HUES6 (cell line): ENCODE measurements at regions not wholly inside any gene's neighbourhood (a gene's known extent, or its start where the extent isn't known, plus 50 kb on each side); places are given as distances from the start of the nearest gene placed in this dataset.
"Not testable (repeated sequence)": the region's sequence is repeated elsewhere in the genome, so short reads cannot be mapped to it uniquely, and the experiment has no call there.

Experiments
- H3K27ac ChIP-seq: 2 replicates; pipeline ENCODE4 v1.7.0; 2013; ENCODE audit warnings: low read depth, mild to moderate bottlenecking, low read length, inconsistent platforms
- H3K27me3 ChIP-seq: 2 replicates; pipeline ENCODE4 v1.6.1; 2013; ENCODE audit warnings: low read length; ENCODE audit not compliant: control insufficient read depth, insufficient read depth
- H3K36me3 ChIP-seq: 2 replicates; pipeline ENCODE4 v1.6.1; 2013; ENCODE audit warnings: low read length; ENCODE audit not compliant: control insufficient read depth, insufficient read depth
- H3K4me1 ChIP-seq: 2 replicates; pipeline ENCODE4 v1.6.1; 2013; ENCODE audit warnings: low read length; ENCODE audit not compliant: control insufficient read depth, insufficient read depth
- H3K4me3 ChIP-seq: 2 replicates; pipeline ENCODE4 v1.5.1; 2013; ENCODE audit warnings: low read depth, low read length
- H3K9ac ChIP-seq: one replicate; pipeline ENCODE4 v1.6.1; 2013; ENCODE audit warnings: mild to moderate bottlenecking, low read length
- H3K9me3 ChIP-seq: 2 replicates; pipeline ENCODE4 v1.6.1; 2013; ENCODE audit warnings: low read depth, low read length; ENCODE audit not compliant: control insufficient read depth, insufficient read depth

DNA sequence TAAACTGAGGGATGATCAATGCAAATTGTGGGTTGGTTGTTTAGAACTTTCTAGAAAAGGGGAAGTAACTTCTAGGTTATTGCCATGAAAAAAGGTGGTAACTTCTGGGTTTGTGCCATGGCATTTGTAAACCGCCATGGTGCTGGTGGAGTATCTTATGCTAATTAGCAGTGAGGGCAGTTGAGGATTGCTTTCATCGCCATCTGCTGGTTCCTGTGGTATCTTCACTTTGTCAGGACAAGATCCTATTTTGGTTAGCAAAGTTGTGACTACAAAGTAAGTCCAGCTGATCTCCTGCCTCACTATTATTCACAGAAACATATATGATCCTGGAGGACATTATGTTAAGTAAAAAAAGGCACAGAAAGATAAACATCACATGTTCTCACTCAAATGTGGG is 1332.3 kb downstream of the CDH11 start:
- Histone ChIP-seq H3K4me3 (no peak overlapping the region), H3K9ac (no peak overlapping the region), H3K27me3 (no peaks in the 10 kb centered on the region), H3K27ac (no peak overlapping the region), H3K4me1 (no peaks in the 10 kb centered on the region), H3K36me3 (no peaks in the 10 kb centered on the region), H3K9me3 (peaks cover 46% of the 10 kb centered on the region)

DNA sequence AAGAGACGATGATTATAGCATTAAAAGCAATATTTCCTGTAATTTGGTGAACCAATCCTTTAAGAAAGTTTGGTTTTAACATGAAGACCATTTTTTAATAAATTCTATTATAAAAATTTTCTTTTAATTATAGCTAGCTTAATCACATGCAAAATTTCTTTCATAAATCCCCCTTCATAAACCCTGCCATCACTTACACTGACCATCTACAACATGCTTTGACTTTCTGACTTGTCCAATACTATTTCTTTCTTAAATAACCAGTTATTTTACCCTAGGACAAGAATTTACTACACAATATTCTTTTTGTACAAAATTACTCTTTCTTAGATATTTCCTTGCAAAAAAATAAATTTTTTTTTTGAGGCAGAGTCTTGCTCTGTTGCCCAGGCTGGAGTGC is 1334.8 kb downstream of the CDH11 start:
- peaks cover 53% of the 10 kb centered on the region for H3K9me3 ChIP-seq
- no peak overlapping the region for H3K4me3 ChIP-seq
- no peaks in the 10 kb centered on the region for H3K4me1 ChIP-seq

DNA sequence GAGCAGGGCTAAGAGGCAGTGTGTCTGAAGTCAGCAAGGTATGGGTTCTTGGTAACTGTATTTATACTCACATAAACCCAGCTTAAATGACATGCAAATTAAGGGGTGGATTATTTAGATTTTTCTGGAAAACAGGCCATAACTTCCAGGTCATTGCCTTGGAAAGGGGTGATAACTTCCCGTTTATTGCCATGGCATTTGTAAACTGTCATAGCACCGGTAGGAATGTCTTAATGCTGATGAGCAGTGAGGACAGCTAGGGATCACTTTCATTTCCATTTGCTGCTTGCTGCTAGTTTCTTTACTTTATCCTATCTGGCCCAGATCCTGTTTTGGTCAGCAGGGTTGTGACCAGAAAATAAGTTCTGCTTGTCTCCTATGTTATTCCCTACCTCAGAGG is 1336.7 kb downstream of the CDH11 start:
- no peak overlapping the region for H3K4me3 ChIP-seq
- no peaks in the 10 kb centered on the region for H3K36me3 ChIP-seq
- no peaks in the 10 kb centered on the region for H3K4me1 ChIP-seq
- peaks cover 53% of the 10 kb centered on the region for H3K9me3 ChIP-seq
- H3K9ac ChIP-seq, result no peak overlapping the region
- no peak overlapping the region for H3K27ac ChIP-seq
- H3K27me3 ChIP-seq, result no peaks in the 10 kb centered on the region

More for the DNA sequence above, 1334.8 kb downstream of the CDH11 start:
- Histone ChIP-seq H3K36me3 (no peaks in the 10 kb centered on the region), H3K9ac (no peak overlapping the region), H3K27ac (no peak overlapping the region), H3K27me3 (no peaks in the 10 kb centered on the region)

DNA sequence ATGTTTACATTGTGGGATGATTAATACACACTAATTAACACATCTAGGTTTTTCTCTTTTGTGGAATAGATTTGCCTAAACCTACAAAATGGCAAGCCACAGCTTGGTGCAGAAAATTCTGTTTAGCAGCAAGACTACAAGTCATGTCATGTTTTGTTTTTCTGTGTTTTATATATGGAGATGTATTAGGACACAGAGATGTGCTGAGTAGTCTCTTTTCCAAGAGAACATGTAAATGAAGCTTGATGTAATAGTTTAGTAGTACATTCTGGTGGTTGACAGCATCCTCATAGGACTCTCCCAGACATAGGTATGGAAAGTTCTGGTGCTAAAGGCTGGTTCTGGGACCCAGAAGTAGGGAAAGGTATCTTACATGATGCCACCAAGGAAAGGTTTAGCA is 1345.4 kb downstream of the CDH11 start:
- Histone ChIP-seq H3K36me3 (no peaks in the 10 kb centered on the region), H3K4me3 (no peak overlapping the region), H3K27ac (no peak overlapping the region), H3K4me1 (no peaks in the 10 kb centered on the region), H3K9ac (no peak overlapping the region), H3K27me3 (no peaks in the 10 kb centered on the region), H3K9me3 (no peaks in the 10 kb centered on the region)

DNA sequence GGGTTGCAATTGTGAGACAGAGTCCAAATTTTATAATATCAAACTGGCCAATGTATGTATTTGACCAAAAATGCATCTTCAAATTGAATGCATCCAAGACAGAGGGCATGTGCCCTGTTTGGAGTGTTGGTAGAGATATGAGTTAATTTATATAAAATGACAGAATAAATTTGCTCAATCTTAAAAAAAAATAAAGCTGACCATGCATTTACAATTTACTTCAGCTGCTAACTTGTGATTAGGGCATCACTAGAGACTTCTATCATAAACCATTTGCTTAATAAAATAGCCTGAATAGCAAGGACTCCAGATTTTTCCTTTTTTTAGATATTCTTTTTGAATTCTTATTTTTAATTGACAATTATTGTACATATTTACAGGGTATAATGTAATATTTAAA is 1345.8 kb downstream of the CDH11 start:
- no peaks in the 10 kb centered on the region for H3K36me3 ChIP-seq
- no peak overlapping the region for H3K9ac ChIP-seq
- no peak overlapping the region for H3K4me3 ChIP-seq
- no peaks in the 10 kb centered on the region for H3K4me1 ChIP-seq
- H3K27me3 ChIP-seq, result no peaks in the 10 kb centered on the region
- no peaks in the 10 kb centered on the region for H3K9me3 ChIP-seq
- no peak overlapping the region for H3K27ac ChIP-seq

DNA sequence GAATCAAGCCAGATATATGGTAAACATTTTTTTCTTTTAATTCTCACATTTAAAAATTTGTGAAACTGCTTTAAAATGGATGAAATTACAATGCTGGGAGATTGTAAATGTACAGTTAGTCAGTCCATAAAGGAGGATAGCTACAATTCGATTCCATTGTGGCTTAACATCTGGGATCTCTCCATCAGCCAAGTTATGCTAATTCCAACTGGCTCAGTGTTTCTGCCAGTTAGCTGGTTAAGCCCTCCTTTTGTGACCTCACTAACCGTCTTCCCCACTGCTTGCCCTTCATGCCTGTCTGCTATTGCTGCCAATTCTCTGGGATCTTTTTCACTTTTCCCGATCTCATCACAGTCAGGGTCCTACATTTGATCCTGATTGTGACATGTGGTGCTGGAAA is 1347.6 kb downstream of the CDH11 start:
- no peak overlapping the region for H3K9ac ChIP-seq
- no peak overlapping the region for H3K27ac ChIP-seq
- no peaks in the 10 kb centered on the region for H3K9me3 ChIP-seq
- no peaks in the 10 kb centered on the region for H3K27me3 ChIP-seq
- no peak overlapping the region for H3K4me3 ChIP-seq
- H3K4me1 ChIP-seq, result no peaks in the 10 kb centered on the region
- H3K36me3 ChIP-seq, result no peaks in the 10 kb centered on the region

DNA sequence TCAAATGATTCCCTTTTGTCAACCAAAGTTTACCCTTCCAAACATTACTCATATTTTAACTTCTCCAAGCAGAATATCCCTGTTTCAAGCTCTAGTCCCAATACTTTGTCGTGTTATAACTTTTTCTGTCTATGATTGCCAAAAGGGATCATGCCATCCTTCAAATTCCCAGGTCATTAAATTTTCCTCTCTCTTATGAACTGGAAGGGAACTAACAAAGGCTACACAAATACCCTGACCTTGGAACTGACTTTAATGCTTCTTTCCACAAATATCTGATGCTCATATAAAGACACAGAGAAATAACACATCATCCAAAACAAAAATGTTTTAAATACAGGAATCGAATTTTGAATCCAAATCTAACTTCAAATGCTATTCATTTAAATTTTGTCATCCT is 1352.7 kb downstream of the CDH11 start:
- no peak overlapping the region for H3K4me3 ChIP-seq

DNA sequence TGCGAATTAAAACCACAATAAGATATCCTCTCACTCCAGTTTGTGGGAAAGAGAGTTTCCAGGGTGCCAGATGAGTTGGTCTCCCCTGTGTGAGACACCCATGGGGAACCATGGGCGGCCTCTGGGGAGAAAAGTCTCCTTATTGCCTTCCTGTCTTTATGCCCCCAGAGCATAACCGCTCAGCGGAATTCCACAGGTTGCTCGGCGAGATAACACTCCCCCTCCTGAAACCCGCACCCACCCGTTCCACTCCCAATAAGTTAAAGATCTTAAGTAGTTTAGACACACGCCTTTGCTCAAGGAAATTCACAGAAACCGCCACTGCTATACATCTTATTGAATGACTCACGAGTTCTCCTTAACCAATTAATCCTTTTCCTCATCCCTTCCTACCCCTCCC is 1361.6 kb downstream of the CDH11 start:
- not testable (repeated sequence) for H3K27me3 ChIP-seq, H3K9me3 ChIP-seq, H3K4me3 ChIP-seq, H3K9ac ChIP-seq, H3K4me1 ChIP-seq, H3K36me3 ChIP-seq, H3K27ac ChIP-seq

More for the DNA sequence above, 1352.7 kb downstream of the CDH11 start:
- Histone ChIP-seq H3K4me1 (no peaks in the 10 kb centered on the region), H3K27ac (no peak overlapping the region), H3K27me3 (no peaks in the 10 kb centered on the region), H3K36me3 (no peaks in the 10 kb centered on the region), H3K9me3 (no peaks in the 10 kb centered on the region), H3K9ac (no peak overlapping the region)

DNA sequence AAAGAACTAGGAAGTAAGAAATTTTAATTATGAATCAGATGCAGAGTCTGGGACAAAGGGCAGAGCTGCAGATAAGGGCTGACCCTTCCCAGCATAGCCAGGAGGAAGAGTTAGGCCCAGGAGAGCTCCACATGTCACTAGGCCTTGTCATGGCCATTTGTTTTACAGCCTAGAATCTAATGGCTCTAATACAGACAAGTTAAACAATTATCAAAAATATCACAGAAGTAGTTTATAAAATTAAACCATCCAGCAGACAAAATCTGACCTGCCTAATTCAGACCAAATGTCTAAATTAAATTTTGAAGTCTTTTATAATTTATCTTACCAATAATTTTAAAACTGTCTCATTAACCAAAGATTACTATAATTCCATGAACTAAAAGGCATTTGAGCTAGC is 1369.5 kb downstream of the CDH11 start:
- H3K4me1 ChIP-seq, result peaks cover 5% of the 10 kb centered on the region
- H3K4me3 ChIP-seq, result no peak overlapping the region
- no peaks in the 10 kb centered on the region for H3K9me3 ChIP-seq
- H3K9ac ChIP-seq, result no peak overlapping the region
- H3K27me3 ChIP-seq, result no peaks in the 10 kb centered on the region
- H3K27ac ChIP-seq, result no peak overlapping the region
- no peaks in the 10 kb centered on the region for H3K36me3 ChIP-seq

DNA sequence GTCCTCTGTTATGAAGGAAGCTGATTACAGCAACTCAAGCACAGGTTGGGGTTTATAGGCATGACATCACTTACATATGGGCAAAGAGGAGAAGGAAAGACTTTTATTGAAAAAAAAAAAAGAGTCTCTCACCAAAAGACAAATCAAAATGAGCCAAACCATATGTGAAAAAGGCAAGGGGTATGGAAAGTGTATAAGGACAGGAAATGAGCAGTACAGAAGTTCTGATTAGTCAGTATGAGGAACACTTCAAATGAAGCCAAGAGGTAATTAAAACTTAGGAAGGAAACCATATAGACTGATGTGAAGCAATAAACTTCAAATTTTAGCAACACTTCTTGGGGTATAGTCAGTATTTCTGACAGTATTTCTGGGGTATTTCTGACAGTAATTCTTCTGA is 1372.6 kb downstream of the CDH11 start:
- Histone ChIP-seq H3K9ac (no peak overlapping the region), H3K9me3 (no peaks in the 10 kb centered on the region), H3K36me3 (no peaks in the 10 kb centered on the region), H3K27me3 (no peaks in the 10 kb centered on the region), H3K4me1 (peaks cover 2% of the 10 kb centered on the region), H3K27ac (no peak overlapping the region), H3K4me3 (no peak overlapping the region)

DNA sequence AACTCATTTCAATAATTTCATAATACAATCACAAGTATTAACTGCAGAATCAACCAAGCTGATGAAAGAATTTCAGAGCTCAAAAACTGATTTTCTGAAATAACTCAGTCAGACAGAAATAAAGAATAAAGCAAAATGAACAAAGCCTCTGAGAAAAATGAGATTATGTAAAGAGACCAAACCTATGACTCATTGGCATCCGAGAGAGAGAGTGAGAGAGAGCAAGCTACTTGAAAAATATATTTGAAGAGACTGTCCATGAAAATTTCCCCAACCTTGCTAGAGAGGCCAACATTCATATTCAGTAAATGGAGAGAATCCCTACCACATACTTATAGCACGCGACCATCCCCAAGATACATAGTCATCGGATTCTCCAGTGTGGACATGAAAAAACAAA is 1376.4 kb downstream of the CDH11 start:
- H3K36me3 ChIP-seq, result no peaks in the 10 kb centered on the region
- no peak overlapping the region for H3K4me3 ChIP-seq
- H3K4me1 ChIP-seq, result no peaks in the 10 kb centered on the region
- H3K9me3 ChIP-seq, result no peaks in the 10 kb centered on the region
- H3K9ac ChIP-seq, result no peak overlapping the region
- H3K27ac ChIP-seq, result no peak overlapping the region
- H3K27me3 ChIP-seq, result no peaks in the 10 kb centered on the region
